Small intestine (tissue), 7 donors: ENCODE measurements at regions not wholly inside any gene's neighbourhood (a gene's known extent, or its start where the extent isn't known, plus 50 kb on each side); places are given as distances from the start of the nearest gene placed in this dataset.

ENCODE experiments used
- DNase-seq, 2 donors: peaks; one replicate each; pipeline versions ENCODE4 v3.0.0 to v3.0.0-alpha.2; 2013
- FAIRE-seq: peaks from 2 replicates; lab custom pipeline; 2012; peaks lifted over from hg19 to GRCh38; lab: Jason Lieb, UNC
- H3K27ac ChIP-seq, 3 donors: one replicate each; pipeline ENCODE4 v1.5.1; 2013; ENCODE audit warnings: low read length in 2 of 3, mild to moderate bottlenecking in 2 of 3, control low read depth in 1 of 3, inconsistent platforms in 1 of 3, low read depth in 1 of 3, moderate library complexity in 1 of 3
- H3K27me3 ChIP-seq, 3 donors: one replicate each; pipeline ENCODE4 v1.6.1; 2013; ENCODE audit warnings: low read length in 3 of 3, inconsistent platforms in 1 of 3; ENCODE audit not compliant: control insufficient read depth in 3 of 3, insufficient read depth in 3 of 3
- H3K36me3 ChIP-seq, 3 donors: one replicate each; pipeline ENCODE4 v1.6.1; 2013; ENCODE audit warnings: low read length in 3 of 3, inconsistent platforms in 1 of 3, low read depth in 1 of 3, mild to moderate bottlenecking in 1 of 3, moderate library complexity in 1 of 3; ENCODE audit not compliant: control insufficient read depth in 3 of 3, insufficient read depth in 2 of 3
- H3K4me1 ChIP-seq, 3 donors: one replicate each; pipeline ENCODE4 v1.6.1; 2013; ENCODE audit warnings: low read length in 2 of 3, inconsistent platforms in 1 of 3, low read depth in 1 of 3, mild to moderate bottlenecking in 1 of 3, moderate library complexity in 1 of 3; ENCODE audit not compliant: control insufficient read depth in 3 of 3, insufficient read depth in 2 of 3
- H3K4me3 ChIP-seq, 3 donors: one replicate each; pipeline ENCODE4 v1.5.1; 2013; ENCODE audit warnings: low read length in 3 of 3, control low read depth in 1 of 3, inconsistent platforms in 1 of 3, low read depth in 1 of 3, mild to moderate bottlenecking in 1 of 3, moderate library complexity in 1 of 3
- H3K9me3 ChIP-seq, 2 donors: one replicate each; pipeline ENCODE4 v1.6.1; 2013; ENCODE audit warnings: low read depth in 1 of 2, low read length in 1 of 2; ENCODE audit not compliant: control insufficient read depth in 2 of 2, insufficient read depth in 1 of 2
- WGBS, 3 donors: extraction: QIAGEN DNeasy Blood & Tissue Kit; methylation state at CpG; one replicate each; pipeline ENCODE4 v1.1.7; 2013; 5-methylcytosine and 5-hydroxymethylcytosine counted together
- donor health status: healthy with polysubstance abuse.
- donor health status: control.
- donor health status: control.
- donor health status: Bipolar disorder and iron deficiency.
- donor health status: healthy.

DNA sequence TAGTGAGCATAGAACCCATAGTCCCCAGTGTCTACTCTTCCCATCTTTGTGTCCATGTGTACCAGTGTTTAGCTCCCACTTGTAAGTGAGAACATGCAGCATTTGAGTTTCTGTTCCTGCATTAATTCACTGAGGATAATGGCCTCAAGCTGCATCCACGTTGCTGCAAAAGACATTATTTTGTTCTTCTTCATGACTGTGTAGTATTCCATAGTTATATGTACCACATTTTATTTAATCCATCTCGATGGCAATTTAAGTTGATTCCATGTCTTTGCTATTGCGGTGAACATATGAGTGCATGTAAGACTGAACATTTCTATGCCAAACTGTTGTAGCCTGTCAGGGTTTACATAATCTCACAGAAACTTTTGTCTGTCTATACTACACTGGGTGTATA lies 237.2 kb downstream of the IPO8 start:
- no peaks in the 10 kb centered on the region for H3K4me1 ChIP-seq
- H3K27ac ChIP-seq = no peak overlapping the region
- H3K9me3 ChIP-seq = no peaks in the 10 kb centered on the region
- WGBS, 3 donors = 78 to 86% (median 81%) methylated on average over 3 of the region's 3 CpGs
- no peaks in the 10 kb centered on the region for H3K36me3 ChIP-seq
- H3K27me3 ChIP-seq = no peaks in the 10 kb centered on the region
- no peak for FAIRE-seq
- H3K4me3 ChIP-seq = no peak overlapping the region
- DNase-seq = no peak

DNA sequence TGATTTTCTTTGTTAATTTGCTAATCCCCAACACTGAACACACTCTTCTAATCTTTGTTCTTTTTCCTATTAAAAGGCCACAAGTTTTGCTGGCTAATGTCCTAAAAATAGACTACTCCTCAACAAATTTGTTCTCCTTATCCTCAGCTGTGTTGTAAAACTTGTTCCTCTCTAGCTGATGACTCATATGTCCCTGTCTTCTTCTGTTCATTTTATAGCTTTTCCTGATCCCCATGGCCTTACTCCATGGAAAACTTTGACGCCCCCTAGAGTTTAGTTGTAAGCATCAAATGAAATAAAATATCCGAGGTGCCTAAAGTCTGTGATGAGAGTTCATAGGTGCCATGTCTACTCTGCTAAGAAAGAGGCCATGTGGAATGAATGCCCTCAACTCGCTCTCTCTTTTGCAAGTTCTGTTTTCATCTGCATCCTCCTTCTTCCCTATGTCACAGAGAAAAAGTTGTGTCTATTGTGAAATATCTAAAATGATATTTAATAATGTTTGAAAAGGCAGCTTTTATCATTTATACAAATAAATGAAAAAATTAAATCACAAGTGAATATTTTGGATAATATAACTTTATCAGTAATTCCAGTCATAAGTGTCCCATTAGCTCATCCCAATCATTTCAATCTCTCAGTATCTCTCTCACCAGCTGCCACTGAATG lies 237.9 kb downstream of the IPO8 start:
- H3K27ac ChIP-seq = peak overlapping the region in 1 of 3 donors; percentile 41
- H3K4me1 ChIP-seq = no peaks in the 10 kb centered on the region
- no peaks in the 10 kb centered on the region for H3K36me3 ChIP-seq
- no peak overlapping the region for H3K4me3 ChIP-seq
- FAIRE-seq (no peak), DNase-seq (peak in 1 of 2 donors; percentile 5)
- H3K9me3 ChIP-seq = peaks cover 0 to 4% of the 10 kb centered on the region in 2 donors
- no peaks in the 10 kb centered on the region for H3K27me3 ChIP-seq
- WGBS, 3 donors = 38 to 42% (median 40%) methylated on average over 3 of the region's 3 CpGs

DNA sequence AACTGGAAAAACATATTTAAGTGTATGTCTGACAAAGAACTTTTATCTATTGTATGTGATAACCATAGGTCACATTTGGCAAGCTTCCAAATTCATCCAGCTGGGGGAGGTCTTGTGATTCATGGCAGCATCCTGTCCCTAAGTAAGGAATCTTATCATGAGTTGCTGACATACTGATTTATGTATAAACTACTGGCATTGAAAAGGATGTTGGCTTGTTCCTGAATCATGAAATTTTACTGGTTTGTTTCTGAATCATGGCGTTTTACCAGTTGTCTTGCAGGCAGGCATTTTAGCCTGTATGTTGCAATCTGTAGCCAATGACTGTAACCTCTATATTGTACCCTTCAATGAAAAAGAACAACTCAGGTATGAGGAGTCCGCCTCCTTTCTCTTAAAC lies 244.8 kb downstream of the IPO8 start:
- H3K27me3 ChIP-seq = no peaks in the 10 kb centered on the region
- FAIRE-seq = no peak

DNA sequence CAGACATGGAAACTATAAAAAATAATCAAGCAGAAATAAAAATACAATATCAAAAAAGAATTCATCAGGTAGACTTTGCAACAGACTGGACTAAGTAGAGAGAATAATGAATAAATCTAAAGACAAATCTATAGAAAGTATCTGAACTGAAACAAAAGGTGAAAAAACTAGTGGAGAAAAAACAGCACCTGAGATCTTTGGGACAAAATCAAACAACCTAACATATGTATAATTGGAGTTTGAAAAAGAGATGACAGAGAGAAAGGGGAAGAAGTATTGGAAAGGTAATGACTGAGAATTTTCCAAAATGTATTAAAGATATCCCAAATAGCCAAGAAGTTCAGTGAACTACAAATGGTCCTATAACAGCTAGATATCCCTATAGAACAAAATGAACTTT lies 245.4 kb downstream of the IPO8 start:
- DNase-seq (no peak), FAIRE-seq (no peak)
- H3K36me3 ChIP-seq = no peaks in the 10 kb centered on the region
- H3K9me3 ChIP-seq = peaks cover 0 to 6% of the 10 kb centered on the region in 2 donors
- H3K27me3 ChIP-seq = no peaks in the 10 kb centered on the region
- H3K4me1 ChIP-seq = no peaks in the 10 kb centered on the region
- no peak overlapping the region for H3K4me3 ChIP-seq
- no peak overlapping the region for H3K27ac ChIP-seq

More for the DNA sequence above, 244.8 kb downstream of the IPO8 start:
- H3K27ac ChIP-seq = no peak overlapping the region
- no peaks in the 10 kb centered on the region for H3K36me3 ChIP-seq
- no peak overlapping the region for H3K4me3 ChIP-seq
- no peaks in the 10 kb centered on the region for H3K4me1 ChIP-seq
- no peak for DNase-seq
- H3K9me3 ChIP-seq = peaks cover 0 to 6% of the 10 kb centered on the region in 2 donors
- WGBS, 3 donors = 85 to 92% (median 88%) methylated on average over 2 of the region's 2 CpGs

DNA sequence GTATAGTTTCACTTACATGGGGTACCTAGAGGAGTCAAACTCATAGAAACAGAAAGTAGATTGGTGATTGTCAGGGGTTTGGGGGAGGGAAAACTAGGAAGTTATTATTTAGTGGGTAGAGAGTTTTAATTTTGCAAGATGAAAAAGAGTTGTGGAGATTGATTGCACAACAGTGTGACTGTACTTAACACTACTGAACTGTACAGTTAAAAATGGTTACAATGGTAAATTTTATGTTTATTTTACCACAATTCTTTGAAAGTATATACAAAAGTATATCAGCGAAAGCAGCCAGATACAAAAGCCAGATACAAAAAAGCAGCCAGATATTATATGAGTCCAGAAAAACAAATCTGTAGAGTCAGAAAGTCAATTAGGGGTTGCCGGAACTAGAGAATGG lies 247.6 kb downstream of the IPO8 start:
- no peak for DNase-seq
- Histone ChIP-seq H3K27me3 (no peaks in the 10 kb centered on the region), H3K4me1 (no peaks in the 10 kb centered on the region), H3K4me3 (no peak overlapping the region), H3K27ac (no peak overlapping the region), H3K36me3 (no peaks in the 10 kb centered on the region), H3K9me3 (peaks cover 0 to 5% of the 10 kb centered on the region in 2 donors)
- WGBS, 3 donors = 71 to 92% (median 88%) methylated on average over 2 of the region's 2 CpGs
- FAIRE-seq = no peak

DNA sequence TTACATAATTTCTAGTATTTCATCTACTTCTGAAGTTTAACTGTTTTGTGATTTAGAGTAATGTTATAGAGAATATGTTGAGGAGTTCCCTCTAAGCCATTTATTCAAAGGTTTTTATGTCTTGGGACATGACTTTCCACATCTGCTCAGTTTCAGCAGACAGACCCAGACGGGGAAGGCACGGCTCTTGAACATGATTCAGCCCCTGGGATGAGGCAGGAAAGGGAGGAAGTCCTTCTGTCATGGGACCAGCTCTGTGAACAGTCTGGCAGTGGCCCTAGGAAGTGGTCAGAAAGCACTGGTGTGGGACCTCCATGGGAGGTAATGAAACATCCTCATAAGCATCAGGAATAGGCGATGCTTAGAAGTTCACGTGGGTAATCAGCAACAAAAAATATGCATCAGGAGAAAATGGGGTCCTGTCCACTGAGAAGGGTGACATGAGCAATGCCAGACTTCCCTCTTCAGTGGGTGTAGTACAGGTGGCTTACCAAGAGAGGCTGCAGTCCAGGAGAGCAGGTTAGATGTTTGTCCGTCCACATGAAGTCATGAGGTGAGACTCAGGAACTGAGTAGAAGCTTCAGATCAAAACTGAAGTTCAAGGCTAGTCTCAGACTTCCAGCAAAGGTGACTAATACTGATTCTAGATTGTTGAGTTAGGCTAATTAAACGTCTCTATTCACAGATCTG lies 248.5 kb downstream of the IPO8 start:
- FAIRE-seq (no peak), DNase-seq (no peak)
- peaks cover 0 to 2% of the 10 kb centered on the region in 2 donors for H3K9me3 ChIP-seq
- WGBS, 3 donors = 62 to 67% (median 63%) methylated on average over 6 of the region's 6 CpGs
- H3K4me3 ChIP-seq = no peak overlapping the region
- H3K27me3 ChIP-seq = no peaks in the 10 kb centered on the region
- no peaks in the 10 kb centered on the region for H3K36me3 ChIP-seq
- H3K27ac ChIP-seq = no peak overlapping the region
- H3K4me1 ChIP-seq = no peaks in the 10 kb centered on the region

DNA sequence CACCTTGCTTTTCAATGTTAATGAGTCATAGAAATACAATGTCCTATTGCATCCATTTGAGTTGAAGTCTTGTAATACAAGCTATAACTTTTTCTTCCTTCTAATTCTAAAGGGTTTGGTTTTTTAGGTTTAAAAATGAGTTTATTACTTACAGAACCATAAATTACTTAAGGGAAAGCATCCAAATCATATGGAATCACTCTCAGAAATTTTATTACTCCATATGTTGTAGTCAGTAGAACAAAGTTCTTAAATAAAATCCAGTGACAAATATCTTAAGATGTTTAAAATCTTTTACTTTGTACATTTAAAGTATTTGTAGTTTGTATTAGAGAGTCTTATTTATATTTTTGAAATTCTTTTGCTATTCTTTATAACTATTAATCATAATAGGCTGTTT lies 253.2 kb downstream of the IPO8 start:
- FAIRE-seq = peak; percentile 78

DNA sequence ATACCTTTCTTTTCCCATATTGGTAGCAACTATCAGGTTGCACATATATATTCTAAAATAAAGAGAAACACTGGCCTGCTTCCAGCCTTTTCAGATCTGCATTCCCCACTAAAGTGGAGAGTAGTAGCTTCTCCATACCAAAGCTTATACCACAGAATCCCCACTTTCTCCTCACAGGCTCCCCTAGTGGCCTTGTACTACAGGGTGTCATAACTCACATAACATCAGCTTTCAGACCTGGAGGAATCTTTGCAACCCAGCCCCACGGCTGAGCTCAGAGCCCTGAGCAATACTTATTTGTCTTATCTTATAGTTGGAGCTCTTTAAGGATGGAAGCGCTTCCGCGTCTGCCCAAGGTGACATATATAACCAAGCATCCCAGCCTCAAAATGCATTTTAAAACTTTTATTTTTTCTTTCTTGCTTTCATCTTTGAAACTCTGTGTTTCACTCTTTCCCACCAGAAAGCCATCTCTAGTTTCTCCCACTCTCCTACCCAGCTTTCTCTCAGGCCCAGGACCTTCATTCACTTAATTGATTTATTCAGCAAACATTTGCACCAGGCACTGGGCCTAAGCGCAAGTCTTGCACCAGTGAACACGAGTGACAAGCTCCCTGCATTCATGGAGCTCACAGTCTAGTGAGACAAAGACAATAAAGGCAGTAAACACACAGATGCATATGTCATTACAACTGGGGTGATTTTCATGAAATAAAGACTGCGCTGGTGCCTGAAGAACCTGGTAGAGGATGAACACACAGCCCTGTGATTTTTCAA lies 254.7 kb downstream of the IPO8 start:
- WGBS, 3 donors = 74 to 80% (median 78%) methylated on average over 7 of the region's 7 CpGs
- Histone ChIP-seq H3K4me3 (no peak overlapping the region), H3K36me3 (no peaks in the 10 kb centered on the region), H3K27me3 (no peaks in the 10 kb centered on the region), H3K27ac (no peak overlapping the region), H3K9me3 (no peaks in the 10 kb centered on the region), H3K4me1 (no peaks in the 10 kb centered on the region)
- no peak for FAIRE-seq
- no peak for DNase-seq

More for the DNA sequence above, 253.2 kb downstream of the IPO8 start:
- H3K27me3 ChIP-seq = no peaks in the 10 kb centered on the region
- H3K9me3 ChIP-seq = no peaks in the 10 kb centered on the region
- no peak overlapping the region for H3K4me3 ChIP-seq
- no peak overlapping the region for H3K27ac ChIP-seq
- H3K4me1 ChIP-seq = no peaks in the 10 kb centered on the region
- no peaks in the 10 kb centered on the region for H3K36me3 ChIP-seq
- DNase-seq = no peak
